Vagina (tissue), 2 donors: ENCODE measurements at regions not wholly inside any gene's neighbourhood (a gene's known extent, or its start where the extent isn't known, plus 50 kb on each side); places are given as distances from the start of the nearest gene placed in this dataset.
"Not testable (repeated sequence)": the region's sequence is repeated elsewhere in the genome, so short reads cannot be mapped to it uniquely, and the experiment has no call there.

Experiments used
- DNase-seq, 2 donors: peaks; one replicate each; pipeline ENCODE4 v3.0.0-alpha.2; 2017; ENCODE audit errors: extremely low spot score in 2 of 2
- H3K27ac ChIP-seq: fragments of 200-600 bp; sonication (generic); one replicate; pipeline ENCODE4 v1.5.1; 2019
- H3K27me3 ChIP-seq: fragments of 200-600 bp; sonication (generic); one replicate; pipeline ENCODE4 v1.5.1; 2019
- H3K36me3 ChIP-seq, 2 donors: fragments of 200-600 bp; sonication (generic); one replicate each; pipeline ENCODE4 v1.5.1; 2017 to 2019
- H3K4me1 ChIP-seq: fragments of 200-600 bp; sonication (generic); one replicate; pipeline ENCODE4 v1.5.1; 2019
- H3K4me3 ChIP-seq, 2 donors: fragments of 200-600 bp; sonication (generic); 1 replicate in 1 of 2; 2 replicates in 1 of 2; pipeline ENCODE4 v1.5.1; 2016 to 2019
- H3K9me3 ChIP-seq: fragments of 200-600 bp; sonication (generic); one replicate; pipeline ENCODE4 v1.5.1; 2019
- POLR2A ChIP-seq, 2 donors: fragments of 450-650 bp; IDR thresholded peaks; one replicate each; pipeline ENCODE4 v1.6.1; 2017; ENCODE audit warnings: antibody characterized with exemption in 2 of 2, mild to moderate bottlenecking in 2 of 2, moderate library complexity in 2 of 2
- POLR2AphosphoS5 ChIP-seq, 2 donors: sonication (generic); formaldehyde crosslinking; IDR thresholded peaks; one replicate each; pipeline ENCODE4 v1.9.0; 2017; ENCODE audit warnings: antibody characterized with exemption in 2 of 2, mild to moderate bottlenecking in 2 of 2, low read depth in 1 of 2; ENCODE audit not compliant: insufficient read depth in 1 of 2
- intact Hi-C: fragments of 100-400 bp; cut with DNase I; formaldehyde crosslinking; loops from one replicate; pipeline ENCODE4 v1.15.1; 2023
- TF ChIP-seq, protein P1 (sequence below), 3 experiments: fragments of 450-650 bp in 2 of 3; fragments of 200-600 bp in 1 of 3; sonication (generic) in 1 of 3; IDR thresholded peaks; one replicate each; pipeline ENCODE4 v1.5.1; 2017 to 2019; ENCODE audit warnings: antibody characterized with exemption in 3 of 3, mild to moderate bottlenecking in 2 of 3, moderate library complexity in 2 of 3

DNA sequence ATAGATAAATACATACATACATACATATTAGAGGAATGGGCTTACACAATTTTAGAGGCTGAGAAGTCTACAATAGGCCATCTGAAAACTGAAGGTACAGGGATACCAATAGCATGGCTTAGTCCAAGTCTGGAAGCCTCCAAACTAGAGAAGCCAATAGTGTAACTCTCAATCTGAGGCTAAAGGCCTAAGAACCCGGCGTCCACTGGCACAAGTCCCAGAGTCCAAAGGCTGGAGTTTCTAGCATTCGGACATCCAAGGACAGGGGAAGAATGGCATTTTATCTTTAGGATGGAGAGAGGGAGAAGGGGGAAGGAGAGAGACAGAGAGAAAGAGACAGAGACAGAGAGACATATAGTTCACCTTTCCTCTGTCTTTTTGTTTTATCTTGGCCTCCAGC lies 63.7 kb upstream of the SYT4 start:
- Histone ChIP-seq H3K27me3 (no peaks in the 10 kb centered on the region), H3K27ac (no peak overlapping the region), H3K4me1 (no peaks in the 10 kb centered on the region), H3K9me3 (no peaks in the 10 kb centered on the region), H3K36me3 (no peaks in the 10 kb centered on the region), H3K4me3 (no peak overlapping the region)
- TF ChIP-seq, protein P1, sequence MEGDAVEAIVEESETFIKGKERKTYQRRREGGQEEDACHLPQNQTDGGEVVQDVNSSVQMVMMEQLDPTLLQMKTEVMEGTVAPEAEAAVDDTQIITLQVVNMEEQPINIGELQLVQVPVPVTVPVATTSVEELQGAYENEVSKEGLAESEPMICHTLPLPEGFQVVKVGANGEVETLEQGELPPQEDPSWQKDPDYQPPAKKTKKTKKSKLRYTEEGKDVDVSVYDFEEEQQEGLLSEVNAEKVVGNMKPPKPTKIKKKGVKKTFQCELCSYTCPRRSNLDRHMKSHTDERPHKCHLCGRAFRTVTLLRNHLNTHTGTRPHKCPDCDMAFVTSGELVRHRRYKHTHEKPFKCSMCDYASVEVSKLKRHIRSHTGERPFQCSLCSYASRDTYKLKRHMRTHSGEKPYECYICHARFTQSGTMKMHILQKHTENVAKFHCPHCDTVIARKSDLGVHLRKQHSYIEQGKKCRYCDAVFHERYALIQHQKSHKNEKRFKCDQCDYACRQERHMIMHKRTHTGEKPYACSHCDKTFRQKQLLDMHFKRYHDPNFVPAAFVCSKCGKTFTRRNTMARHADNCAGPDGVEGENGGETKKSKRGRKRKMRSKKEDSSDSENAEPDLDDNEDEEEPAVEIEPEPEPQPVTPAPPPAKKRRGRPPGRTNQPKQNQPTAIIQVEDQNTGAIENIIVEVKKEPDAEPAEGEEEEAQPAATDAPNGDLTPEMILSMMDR (IDR thresholded peaks at IDR 0.05), result no peak
- no peak for TF ChIP-seq POLR2A (IDR thresholded peaks at IDR 0.05)
- no peak for TF ChIP-seq POLR2AphosphoS5 (IDR thresholded peaks at IDR 0.05; ENCODE audit: insufficient read depth in 1 of 2, low read depth in 1 of 2)
- DNase-seq, result no peak
- intact Hi-C loops, result no loop called here

DNA sequence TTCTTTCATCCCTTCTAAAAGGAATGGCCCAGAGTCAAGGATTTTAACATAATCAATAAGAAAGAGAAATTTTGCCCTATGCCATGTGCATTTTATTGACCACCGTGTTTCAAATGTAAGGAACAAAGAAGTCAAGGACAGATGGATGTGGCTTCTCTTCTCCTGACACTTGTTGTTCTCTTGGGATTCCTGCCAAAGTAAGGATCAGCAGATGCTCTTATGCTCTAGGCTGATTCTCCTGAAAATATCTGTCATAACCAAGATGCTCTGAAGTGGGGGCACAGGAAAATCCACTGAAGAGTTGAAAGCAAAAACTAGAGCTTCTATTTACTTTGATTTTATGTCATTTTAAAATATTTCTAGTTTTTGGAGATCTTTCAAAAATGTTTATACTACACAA lies 72.9 kb upstream of the SYT4 start:
- DNase-seq, result no peak
- TF ChIP-seq, protein P1 (IDR thresholded peaks at IDR 0.05), result no peak
- TF ChIP-seq POLR2AphosphoS5 (IDR thresholded peaks at IDR 0.05; ENCODE audit: insufficient read depth in 1 of 2, low read depth in 1 of 2), result no peak
- no peak for TF ChIP-seq POLR2A (IDR thresholded peaks at IDR 0.05)
- Histone ChIP-seq H3K4me3 (no peak overlapping the region), H3K27me3 (no peaks in the 10 kb centered on the region), H3K4me1 (no peaks in the 10 kb centered on the region), H3K36me3 (no peaks in the 10 kb centered on the region), H3K27ac (no peak overlapping the region), H3K9me3 (no peaks in the 10 kb centered on the region)
- intact Hi-C loops, result no loop called here

DNA sequence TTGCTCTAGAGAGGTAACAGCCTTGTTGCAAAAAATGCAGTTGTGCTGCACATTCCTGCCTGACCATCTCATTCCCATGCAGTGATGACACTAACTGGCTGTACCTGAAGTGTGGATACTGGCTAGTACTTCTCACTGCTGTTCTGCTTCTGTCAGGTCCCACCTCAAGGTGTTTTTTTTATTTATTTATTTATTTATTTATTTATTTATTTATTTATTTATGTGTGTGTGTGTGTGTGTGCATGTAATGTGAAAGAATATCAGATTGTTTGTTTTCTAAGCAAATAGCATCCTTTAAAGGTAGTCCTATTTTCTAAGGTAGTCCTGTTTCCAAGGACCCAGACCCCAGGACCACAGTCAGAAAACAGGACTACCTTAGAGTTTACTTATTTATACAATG lies 87.2 kb upstream of the SYT4 start:
- TF ChIP-seq, protein P1 (IDR thresholded peaks at IDR 0.05), result no peak
- TF ChIP-seq POLR2AphosphoS5 (IDR thresholded peaks at IDR 0.05; ENCODE audit: insufficient read depth in 1 of 2, low read depth in 1 of 2) (no peak), POLR2A (IDR thresholded peaks at IDR 0.05) (no peak)
- H3K9me3 ChIP-seq, result no peaks in the 10 kb centered on the region
- H3K4me1 ChIP-seq, result no peaks in the 10 kb centered on the region
- no peaks in the 10 kb centered on the region for H3K27me3 ChIP-seq
- no peak overlapping the region for H3K27ac ChIP-seq
- intact Hi-C loops, result no loop called here
- no peaks in the 10 kb centered on the region for H3K36me3 ChIP-seq
- no peak for DNase-seq
- no peak overlapping the region for H3K4me3 ChIP-seq

DNA sequence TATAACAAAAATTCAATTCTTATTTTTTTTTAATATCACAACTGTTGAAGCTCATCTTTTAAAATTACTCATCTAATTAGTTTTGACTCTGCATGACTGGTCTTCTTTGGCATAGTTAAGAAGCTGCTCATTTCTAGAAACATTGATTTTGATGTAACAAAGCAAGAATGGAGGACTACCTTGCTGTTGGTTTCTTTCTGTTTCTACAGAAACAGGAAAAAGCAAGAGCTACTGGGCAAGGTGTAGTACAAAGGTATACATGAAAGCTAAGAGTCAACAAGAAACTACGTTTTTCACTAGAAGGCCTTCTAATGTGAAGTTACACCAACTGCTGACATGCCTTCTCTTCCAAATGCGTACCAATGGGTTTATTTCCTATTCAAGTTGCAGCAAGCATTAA lies 90.6 kb upstream of the SYT4 start:
- H3K4me3 ChIP-seq, result no peak overlapping the region
- intact Hi-C loops, result no loop called here
- no peak for DNase-seq
- no peaks in the 10 kb centered on the region for H3K27me3 ChIP-seq
- TF ChIP-seq, protein P1 (IDR thresholded peaks at IDR 0.05), result no peak
- TF ChIP-seq POLR2AphosphoS5 (IDR thresholded peaks at IDR 0.05; ENCODE audit: insufficient read depth in 1 of 2, low read depth in 1 of 2), result no peak
- TF ChIP-seq POLR2A (IDR thresholded peaks at IDR 0.05), result no peak
- no peaks in the 10 kb centered on the region for H3K36me3 ChIP-seq
- H3K4me1 ChIP-seq, result no peaks in the 10 kb centered on the region
- no peak overlapping the region for H3K27ac ChIP-seq
- H3K9me3 ChIP-seq, result no peaks in the 10 kb centered on the region

DNA sequence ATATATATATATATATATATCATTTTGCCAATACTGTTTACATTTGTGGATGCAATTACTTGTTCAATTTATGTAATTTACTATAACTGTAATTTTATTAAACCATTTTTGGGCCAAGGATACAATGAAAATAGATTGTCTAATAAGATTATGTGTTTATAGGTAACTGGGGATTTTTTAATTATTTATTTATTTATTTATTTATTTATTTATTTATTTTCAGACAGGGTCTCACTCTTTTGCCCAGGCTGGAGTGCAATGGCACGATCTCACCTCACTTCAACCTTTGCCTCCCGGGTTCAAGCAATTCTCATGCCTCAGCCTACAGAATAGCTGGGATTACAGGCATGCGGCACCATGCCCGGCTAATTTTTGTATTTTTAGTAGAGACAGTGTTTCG lies 92.0 kb upstream of the SYT4 start:
- H3K9me3 ChIP-seq, H3K27ac ChIP-seq, H3K4me1 ChIP-seq, intact Hi-C loops, H3K36me3 ChIP-seq, H3K4me3 ChIP-seq, H3K27me3 ChIP-seq, DNase-seq: not testable (repeated sequence)

DNA sequence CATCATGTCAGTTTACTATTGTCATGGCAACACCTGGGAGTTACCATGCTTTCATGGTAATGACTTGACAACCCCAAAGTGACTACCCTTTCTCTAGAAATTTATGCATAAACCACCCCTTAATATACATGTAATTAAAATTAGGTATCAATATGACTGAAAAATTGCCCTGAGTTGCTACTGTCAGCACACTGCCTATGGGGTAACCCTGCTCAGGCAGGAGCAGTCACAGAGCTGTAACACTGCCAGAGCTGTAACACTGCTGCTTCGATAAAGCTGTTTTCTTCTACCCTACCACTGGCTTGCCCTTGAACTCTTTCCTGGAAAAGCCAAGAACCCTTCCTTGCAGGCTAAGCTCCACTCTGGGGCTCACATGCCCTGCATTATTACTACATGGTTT lies 95.5 kb upstream of the SYT4 start:
- no peaks in the 10 kb centered on the region for H3K9me3 ChIP-seq
- H3K36me3 ChIP-seq, result no peaks in the 10 kb centered on the region
- TF ChIP-seq POLR2AphosphoS5 (IDR thresholded peaks at IDR 0.05; ENCODE audit: insufficient read depth in 1 of 2, low read depth in 1 of 2) (no peak), POLR2A (IDR thresholded peaks at IDR 0.05) (no peak)
- no peaks in the 10 kb centered on the region for H3K4me1 ChIP-seq
- no peak overlapping the region for H3K27ac ChIP-seq
- H3K27me3 ChIP-seq, result no peaks in the 10 kb centered on the region
- intact Hi-C loops, result no loop called here
- H3K4me3 ChIP-seq, result no peak overlapping the region
- no peak for DNase-seq
